ENCODE measurements at regions not wholly inside any gene's neighbourhood (a gene's known extent, or its start where the extent isn't known, plus 50 kb on each side); places are given as distances from the start of the nearest gene placed in this dataset.

DNA sequence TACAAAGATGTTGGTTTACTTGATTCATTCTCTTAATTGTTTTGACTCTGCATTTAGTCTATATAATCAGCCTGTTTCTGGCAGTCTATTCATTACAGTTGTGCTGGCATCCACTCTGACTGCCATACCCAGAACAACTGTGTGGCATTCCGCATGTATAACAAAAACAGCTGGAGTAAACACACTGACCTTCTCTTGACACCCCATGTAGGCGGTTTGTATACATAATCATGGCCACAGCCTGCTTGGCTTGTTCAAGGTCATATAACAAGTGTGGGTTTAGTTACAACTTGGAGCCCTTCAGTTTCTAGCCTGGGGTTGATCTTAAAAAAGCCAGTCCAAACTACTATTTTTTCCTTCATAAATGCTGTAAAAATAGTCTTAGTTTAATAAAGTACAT lies 70.9 kb downstream of the MBL2 start:
- DNase-seq (ENCODE audit: low spot score): no peak

DNA sequence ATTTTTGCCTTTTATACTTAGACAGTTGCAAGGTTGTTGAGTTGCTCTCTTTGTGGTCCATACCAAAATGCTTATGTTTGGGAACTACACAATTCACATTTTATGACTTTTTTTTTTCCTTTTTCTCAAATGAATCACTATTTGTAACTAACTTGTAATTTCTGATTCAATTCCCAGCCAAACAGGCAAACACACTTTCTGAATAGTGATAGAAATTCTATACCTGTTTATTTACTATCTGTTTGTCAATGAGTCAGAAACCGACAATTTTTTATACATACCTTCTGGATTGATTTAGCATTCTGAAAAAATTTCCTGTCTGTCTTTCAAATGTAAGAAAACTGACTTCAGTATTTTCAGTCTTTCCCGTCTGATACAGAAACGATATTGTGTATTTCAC lies 69.1 kb downstream of the MBL2 start:
- DNase-seq (ENCODE audit: low spot score): no peak

DNA sequence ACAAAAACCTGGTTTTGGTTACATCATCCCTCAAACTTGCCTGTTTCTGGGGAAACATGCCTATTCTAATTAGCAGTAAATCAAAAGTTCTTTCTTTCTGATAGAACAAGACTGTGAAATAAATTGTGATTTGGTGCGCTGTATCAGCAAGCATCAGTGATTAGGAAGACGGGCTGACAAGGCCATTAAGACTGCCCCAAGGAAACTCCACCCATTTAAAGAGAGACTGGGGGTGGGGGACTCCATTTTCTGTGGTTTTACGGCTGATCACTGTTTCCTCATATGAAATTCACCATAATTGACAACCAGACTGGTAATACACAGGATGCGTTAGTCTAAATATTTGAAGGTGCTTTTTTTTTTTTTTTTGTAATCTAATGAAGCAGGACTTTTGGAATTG lies 68.7 kb downstream of the MBL2 start:
- no peak for DNase-seq (ENCODE audit: low spot score)

DNA sequence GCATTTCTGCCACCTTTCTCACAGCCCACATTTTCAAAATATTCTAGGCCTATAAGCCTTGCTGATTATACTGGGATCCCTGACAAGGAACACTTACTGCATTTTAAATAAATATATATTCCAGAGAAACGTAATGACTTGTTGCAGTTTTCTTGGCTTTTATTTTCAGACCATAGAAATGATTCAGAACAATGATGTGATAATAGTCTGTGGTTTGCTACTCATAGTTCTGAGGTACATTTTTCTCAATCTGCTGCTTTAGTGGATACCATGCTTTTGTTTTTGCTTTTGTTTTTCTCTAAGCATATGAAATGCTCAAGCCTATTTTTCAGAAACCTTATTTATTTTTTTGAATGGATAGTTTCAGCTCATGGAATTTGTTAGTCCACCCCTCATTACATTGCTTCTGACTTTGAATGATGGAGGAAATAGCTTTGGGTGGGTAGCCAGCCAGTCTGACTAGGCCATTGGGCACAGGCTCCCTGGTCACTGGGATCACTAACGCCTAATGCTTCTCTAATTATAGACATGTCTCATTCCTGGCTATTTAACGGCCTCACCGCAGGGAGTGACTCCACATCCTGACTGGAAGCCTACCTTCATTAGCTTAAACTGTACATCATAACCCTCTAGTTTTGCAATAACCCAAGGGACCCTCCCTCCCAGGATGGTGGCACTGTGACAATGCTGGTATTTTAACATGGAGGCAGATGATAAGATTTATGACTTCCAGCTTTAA lies 66.1 kb downstream of the MBL2 start:
- no peak for DNase-seq (ENCODE audit: low spot score)

Measured in ecto neural progenitor cell (in vitro differentiated cells).